ENCODE measurements at regions not wholly inside any gene's neighbourhood (a gene's known extent, or its start where the extent isn't known, plus 50 kb on each side); places are given as distances from the start of the nearest gene placed in this dataset.
"Not testable (repeated sequence)": the region's sequence is repeated elsewhere in the genome, so short reads cannot be mapped to it uniquely, and the experiment has no call there.

DNA sequence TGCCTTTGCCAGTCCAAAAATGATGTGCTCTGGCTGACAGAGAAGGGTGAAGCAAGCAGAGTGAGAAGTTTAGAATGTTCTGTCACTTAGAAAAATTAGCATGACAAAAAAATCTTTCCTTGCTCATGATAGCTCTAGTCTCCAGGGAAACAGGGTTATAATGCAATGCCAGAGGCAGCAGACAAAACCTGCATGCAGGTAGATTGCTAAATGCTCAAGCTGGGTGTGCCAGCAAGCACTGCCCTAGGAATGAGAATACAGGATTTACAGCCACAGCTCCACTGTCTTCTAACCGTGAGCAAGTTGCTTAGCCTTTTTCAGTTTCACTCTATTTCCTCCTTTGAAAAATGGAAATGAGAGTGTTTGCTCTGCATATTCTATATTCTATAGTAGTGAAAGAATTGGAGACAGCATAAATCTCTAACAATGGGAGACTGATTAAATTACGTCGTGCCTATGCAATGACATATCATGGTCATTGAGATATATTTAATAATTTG is 516.6 kb upstream of the C16orf82 start:
- Mint-ChIP-seq H3K9me3 (no peaks in the 10 kb centered on the region), H3K4me3 (no peak overlapping the region), H3K4me1 (ENCODE audit: low read depth in 2 of 2) (no peaks in the 10 kb centered on the region), H3K27me3 (peaks cover 8 to 18% of the 10 kb centered on the region in 2 donors), H3K36me3 (ENCODE audit: insufficient read depth) (no peaks in the 10 kb centered on the region), H3K27ac (no peak overlapping the region)
- no peak for ATAC-seq (replicated peaks)
- no peak for DNase-seq

DNA sequence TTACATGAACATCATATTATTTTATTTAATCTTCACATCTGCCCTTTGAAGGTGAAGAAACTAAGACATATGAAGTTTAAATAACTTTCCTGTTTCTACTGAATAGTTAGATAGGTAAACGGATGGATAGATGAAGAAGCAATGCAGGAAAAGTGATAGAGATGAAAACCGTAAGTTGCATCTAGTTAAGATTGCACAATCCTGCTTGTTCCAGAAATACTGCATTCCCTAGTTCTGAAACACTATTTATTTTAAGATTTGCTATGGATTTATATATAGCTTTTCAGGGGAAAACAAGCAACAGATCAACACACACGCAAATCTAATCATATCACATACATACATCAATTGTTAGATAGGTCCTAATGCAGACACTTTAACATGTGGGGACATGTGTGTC is 512.7 kb upstream of the C16orf82 start:
- no peak overlapping the region for H3K4me3 Mint-ChIP-seq
- H3K27me3 Mint-ChIP-seq, result peaks cover 14 to 25% of the 10 kb centered on the region in 2 donors
- no peaks in the 10 kb centered on the region for H3K4me1 Mint-ChIP-seq (ENCODE audit: low read depth in 2 of 2)
- no peaks in the 10 kb centered on the region for H3K36me3 Mint-ChIP-seq (ENCODE audit: insufficient read depth)
- ATAC-seq (replicated peaks), result no peak
- H3K27ac Mint-ChIP-seq, result no peak overlapping the region
- DNase-seq, result no peak
- no peaks in the 10 kb centered on the region for H3K9me3 Mint-ChIP-seq

DNA sequence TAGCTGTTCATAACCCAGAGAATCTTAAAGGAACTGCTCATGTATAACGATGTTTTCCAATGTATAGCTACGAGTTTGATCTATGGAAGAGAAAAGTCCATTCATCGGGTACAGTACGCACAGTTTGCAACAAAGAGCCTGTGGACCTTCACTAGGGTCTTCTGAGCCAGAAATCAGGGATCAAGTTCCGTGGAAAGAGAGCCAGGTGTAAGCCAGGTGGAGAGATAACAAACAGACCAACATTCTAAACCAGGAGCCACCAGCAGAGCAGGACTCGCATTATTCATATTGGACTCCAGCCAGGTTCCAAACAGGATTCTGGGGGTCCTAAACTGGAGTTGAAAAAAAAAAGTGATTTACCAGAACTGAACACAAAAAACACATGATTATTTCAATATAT is 505.4 kb upstream of the C16orf82 start:
- Mint-ChIP-seq H3K9me3 (no peaks in the 10 kb centered on the region), H3K27ac (no peak overlapping the region), H3K27me3 (peaks cover 54 to 60% of the 10 kb centered on the region in 2 donors)

DNA sequence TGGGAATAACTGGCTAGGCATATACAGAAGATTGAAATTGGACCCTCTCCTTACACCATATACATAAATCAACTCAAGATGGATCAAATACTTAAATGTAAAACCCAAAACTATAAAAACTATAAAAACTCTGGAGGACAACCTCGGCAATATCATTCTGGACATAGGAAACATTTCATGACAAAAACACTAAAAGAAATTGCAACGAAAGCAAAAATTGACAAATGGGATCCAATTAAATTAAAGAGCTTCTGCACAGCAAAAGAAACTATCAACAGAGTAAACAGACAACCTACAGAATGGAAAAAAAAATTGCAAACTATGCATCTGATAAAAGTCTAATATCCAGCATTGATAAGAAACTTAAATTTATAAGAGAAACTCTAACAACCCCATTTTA is 503.7 kb upstream of the C16orf82 start:
- Mint-ChIP-seq H3K36me3 (ENCODE audit: insufficient read depth) (no peaks in the 10 kb centered on the region), H3K27me3 (peaks cover 55 to 69% of the 10 kb centered on the region in 2 donors), H3K27ac (no peak overlapping the region), H3K9me3 (no peaks in the 10 kb centered on the region), H3K4me1 (ENCODE audit: low read depth in 2 of 2) (no peaks in the 10 kb centered on the region), H3K4me3 (no peak overlapping the region)
- DNase-seq (no peak), ATAC-seq (replicated peaks) (no peak)

More for the DNA sequence above, 505.4 kb upstream of the C16orf82 start:
- DNase-seq (no peak), ATAC-seq (replicated peaks) (no peak)
- H3K36me3 Mint-ChIP-seq (ENCODE audit: insufficient read depth), result no peaks in the 10 kb centered on the region
- no peaks in the 10 kb centered on the region for H3K4me1 Mint-ChIP-seq (ENCODE audit: low read depth in 2 of 2)
- H3K4me3 Mint-ChIP-seq, result no peak overlapping the region

DNA sequence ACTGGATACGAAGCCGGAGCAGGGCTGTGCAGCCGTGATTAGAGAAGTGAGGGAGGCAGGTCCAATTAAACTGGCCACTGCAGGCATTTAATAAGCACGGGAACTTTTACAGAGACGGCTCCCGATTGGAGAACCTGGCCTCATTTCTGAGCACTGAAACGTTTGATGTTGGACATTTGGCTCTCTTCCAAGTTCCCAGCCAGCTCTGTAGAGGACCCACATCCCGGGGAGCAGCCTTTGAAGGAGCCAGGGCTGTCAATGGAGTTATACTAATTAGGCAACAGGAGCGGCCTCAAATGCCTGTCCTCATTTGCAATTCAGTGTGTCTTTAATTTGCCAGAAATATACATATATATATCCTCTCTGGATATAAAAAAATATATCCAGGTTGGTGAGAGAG is 499.4 kb upstream of the C16orf82 start:
- H3K9me3 Mint-ChIP-seq, result no peaks in the 10 kb centered on the region
- H3K4me1 Mint-ChIP-seq (ENCODE audit: low read depth in 2 of 2), result no peaks in the 10 kb centered on the region
- DNase-seq, result no peak
- H3K27ac Mint-ChIP-seq, result no peak overlapping the region
- H3K4me3 Mint-ChIP-seq, result no peak overlapping the region
- H3K36me3 Mint-ChIP-seq (ENCODE audit: insufficient read depth), result no peaks in the 10 kb centered on the region
- peaks cover 26 to 30% of the 10 kb centered on the region in 2 donors for H3K27me3 Mint-ChIP-seq
- ATAC-seq (replicated peaks), result no peak

DNA sequence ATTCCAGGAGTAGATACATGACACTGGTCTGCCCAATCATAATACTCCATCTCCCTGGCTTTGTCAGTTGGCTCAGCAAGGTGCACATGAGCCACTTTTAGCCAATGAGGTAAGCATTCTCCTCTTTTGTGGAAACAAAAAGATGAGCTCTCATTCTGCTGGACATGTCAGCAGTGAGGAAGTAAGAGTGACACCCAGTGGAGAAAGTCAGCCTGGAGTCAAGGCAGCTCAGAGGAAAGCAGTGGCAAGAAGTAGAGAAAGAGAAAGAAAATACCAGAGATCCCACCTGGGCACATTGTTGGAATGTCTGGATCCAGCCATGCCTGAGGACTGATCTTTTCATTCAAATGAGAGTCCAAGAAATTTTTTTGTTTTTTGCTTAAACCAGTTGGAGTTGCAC is 496.9 kb upstream of the C16orf82 start:
- peaks cover 12 to 15% of the 10 kb centered on the region in 2 donors for H3K27me3 Mint-ChIP-seq
- no peak overlapping the region for H3K27ac Mint-ChIP-seq
- H3K9me3 Mint-ChIP-seq, result no peaks in the 10 kb centered on the region
- no peak for DNase-seq
- H3K36me3 Mint-ChIP-seq (ENCODE audit: insufficient read depth), result no peaks in the 10 kb centered on the region
- H3K4me1 Mint-ChIP-seq (ENCODE audit: low read depth in 2 of 2), result no peaks in the 10 kb centered on the region
- ATAC-seq (replicated peaks), result no peak
- H3K4me3 Mint-ChIP-seq, result no peak overlapping the region

DNA sequence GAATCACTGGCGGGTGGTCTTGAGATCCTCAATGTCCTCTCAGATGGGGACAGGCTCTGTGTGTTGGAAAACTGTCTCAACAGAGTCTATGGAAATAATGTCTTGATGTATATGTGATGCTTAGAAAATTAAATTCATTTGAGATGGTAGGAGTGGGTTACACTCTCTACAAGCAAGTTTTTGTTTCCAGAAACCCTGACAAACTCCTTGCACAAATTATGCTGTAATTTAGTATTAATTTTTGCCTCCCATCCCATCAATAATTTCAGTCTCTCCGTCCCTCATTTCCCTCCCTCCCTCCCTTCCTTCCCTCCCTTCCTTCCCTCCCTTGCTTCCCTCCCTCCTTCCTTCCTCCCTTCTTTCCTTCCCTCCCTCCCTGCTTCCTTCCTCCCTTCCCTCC is 488.0 kb upstream of the C16orf82 start:
- no peaks in the 10 kb centered on the region for H3K36me3 Mint-ChIP-seq (ENCODE audit: insufficient read depth)
- H3K4me3 Mint-ChIP-seq, result no peak overlapping the region
- H3K27ac Mint-ChIP-seq, result no peak overlapping the region
- H3K9me3 Mint-ChIP-seq, result peaks cover 0 to 3% of the 10 kb centered on the region in 2 donors
- H3K27me3 Mint-ChIP-seq, result peaks cover 0 to 9% of the 10 kb centered on the region in 2 donors
- H3K4me1 Mint-ChIP-seq (ENCODE audit: low read depth in 2 of 2), result no peaks in the 10 kb centered on the region
- no peak for DNase-seq
- no peak for ATAC-seq (replicated peaks)

DNA sequence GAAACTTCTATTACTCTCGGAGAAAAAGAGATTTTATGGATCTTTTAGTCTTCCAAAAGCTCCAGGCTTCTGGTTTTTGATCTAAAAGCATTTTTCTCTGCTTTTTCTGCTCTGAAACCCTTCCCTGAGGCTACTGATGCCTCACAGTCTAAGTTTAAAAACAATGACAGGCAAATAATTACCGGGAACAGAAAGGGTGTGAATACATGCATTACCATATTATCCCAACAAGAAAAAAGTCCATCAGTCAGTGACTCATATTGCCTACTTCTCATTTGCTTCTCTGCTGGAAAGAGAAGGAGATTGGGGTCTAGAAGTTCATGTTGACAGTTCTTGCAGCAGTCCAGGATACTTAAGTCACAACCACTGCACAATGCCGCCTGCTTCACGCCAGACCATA is 482.9 kb upstream of the C16orf82 start:
- Mint-ChIP-seq H3K27me3 (peaks cover 7 to 25% of the 10 kb centered on the region in 2 donors), H3K36me3 (ENCODE audit: insufficient read depth) (no peaks in the 10 kb centered on the region), H3K9me3 (peaks cover 0 to 8% of the 10 kb centered on the region in 2 donors), H3K27ac (no peak overlapping the region), H3K4me3 (no peak overlapping the region), H3K4me1 (ENCODE audit: low read depth in 2 of 2) (no peaks in the 10 kb centered on the region)
- ATAC-seq (replicated peaks) (no peak), DNase-seq (no peak)

DNA sequence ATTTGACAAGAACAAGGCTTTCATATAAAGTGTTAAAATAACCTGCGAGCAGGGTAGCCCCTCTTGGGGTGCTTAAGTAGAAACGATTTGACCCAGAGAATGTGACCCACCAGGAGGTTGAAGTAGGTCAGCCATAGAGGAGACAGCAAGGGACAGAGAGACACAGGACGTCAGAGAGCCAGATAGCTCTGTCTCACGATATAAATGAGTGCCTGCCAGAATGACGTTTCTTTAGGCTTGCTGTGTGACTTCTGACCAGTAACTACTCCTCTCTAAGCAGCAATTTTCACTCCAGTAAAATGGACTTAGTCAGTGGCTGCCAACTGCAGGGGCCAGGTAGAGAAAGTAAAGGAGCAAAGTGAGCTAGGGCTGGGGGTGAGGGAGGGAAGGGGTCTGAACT is 473.0 kb upstream of the C16orf82 start:
- H3K4me3 Mint-ChIP-seq, result peak overlapping the region in 1 of 2 donors; percentile 31
- peak overlapping the region in 1 of 2 donors; percentile 50 for H3K27ac Mint-ChIP-seq

DNA sequence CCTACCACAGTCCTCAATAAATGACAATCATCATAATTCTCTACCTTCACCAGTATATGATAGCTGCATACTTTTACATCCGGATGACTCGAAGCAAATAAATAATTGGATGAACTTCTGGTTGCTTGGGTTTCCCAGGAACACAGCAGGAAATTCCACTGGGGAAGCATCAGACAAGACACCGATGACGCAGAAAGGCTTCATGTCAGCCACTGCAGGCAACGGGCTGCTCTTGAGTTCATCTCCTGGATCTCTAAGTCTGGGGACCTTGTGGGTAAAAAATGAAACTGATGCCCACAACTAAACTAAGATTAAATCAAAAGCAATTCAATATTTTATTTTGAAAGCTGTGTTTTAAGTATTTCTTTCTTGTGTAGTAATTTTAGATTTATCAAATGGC is 472.1 kb upstream of the C16orf82 start:
- H3K4me3 Mint-ChIP-seq, result peak overlapping the region in 1 of 2 donors; percentile 23
- peak overlapping the region in 1 of 2 donors; percentile 19 for H3K27ac Mint-ChIP-seq
- ATAC-seq (replicated peaks) (no peak), DNase-seq (no peak)
- peaks cover 0 to 3% of the 10 kb centered on the region in 2 donors for H3K9me3 Mint-ChIP-seq
- peaks cover 16 to 18% of the 10 kb centered on the region in 2 donors for H3K4me1 Mint-ChIP-seq (ENCODE audit: low read depth in 2 of 2)
- peaks cover 2% of the 10 kb centered on the region for H3K36me3 Mint-ChIP-seq (ENCODE audit: insufficient read depth)
- peaks cover 0 to 8% of the 10 kb centered on the region in 2 donors for H3K27me3 Mint-ChIP-seq

More for the DNA sequence above, 473.0 kb upstream of the C16orf82 start:
- peaks cover 2% of the 10 kb centered on the region for H3K36me3 Mint-ChIP-seq (ENCODE audit: insufficient read depth)
- ATAC-seq (replicated peaks) (no peak), DNase-seq (no peak)
- peaks cover 0 to 3% of the 10 kb centered on the region in 2 donors for H3K9me3 Mint-ChIP-seq
- H3K4me1 Mint-ChIP-seq (ENCODE audit: low read depth in 2 of 2), result peaks cover 7 to 8% of the 10 kb centered on the region in 2 donors
- H3K27me3 Mint-ChIP-seq, result peaks cover 0 to 9% of the 10 kb centered on the region in 2 donors

DNA sequence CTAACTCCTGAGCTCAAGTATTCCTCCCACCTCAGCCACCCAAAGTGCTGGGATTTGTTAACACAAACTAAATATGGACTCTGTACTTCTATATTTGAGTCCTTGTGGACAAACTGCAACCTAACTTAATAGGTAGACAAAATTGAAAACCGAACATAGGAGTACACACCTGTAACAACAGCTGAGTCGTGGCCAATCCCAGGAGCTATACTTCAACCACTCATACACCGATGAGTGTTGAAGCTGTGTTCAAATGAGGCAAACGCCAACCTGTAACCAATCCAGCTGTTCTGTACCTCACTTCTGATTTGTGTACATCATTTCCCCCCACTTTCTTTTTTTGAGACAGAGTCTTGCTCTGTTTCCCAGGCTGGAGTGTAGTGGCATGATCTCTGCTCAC is 471.5 kb upstream of the C16orf82 start:
- H3K27ac Mint-ChIP-seq, result peak overlapping the region in 1 of 2 donors; percentile 19
- H3K36me3 Mint-ChIP-seq (ENCODE audit: insufficient read depth), result peaks cover 2% of the 10 kb centered on the region
- peaks cover 18 to 20% of the 10 kb centered on the region in 2 donors for H3K4me1 Mint-ChIP-seq (ENCODE audit: low read depth in 2 of 2)
- peaks cover 0 to 3% of the 10 kb centered on the region in 2 donors for H3K9me3 Mint-ChIP-seq
- no peak overlapping the region for H3K4me3 Mint-ChIP-seq
- ATAC-seq (replicated peaks) (no peak), DNase-seq (no peak)
- H3K27me3 Mint-ChIP-seq, result peaks cover 0 to 8% of the 10 kb centered on the region in 2 donors

DNA sequence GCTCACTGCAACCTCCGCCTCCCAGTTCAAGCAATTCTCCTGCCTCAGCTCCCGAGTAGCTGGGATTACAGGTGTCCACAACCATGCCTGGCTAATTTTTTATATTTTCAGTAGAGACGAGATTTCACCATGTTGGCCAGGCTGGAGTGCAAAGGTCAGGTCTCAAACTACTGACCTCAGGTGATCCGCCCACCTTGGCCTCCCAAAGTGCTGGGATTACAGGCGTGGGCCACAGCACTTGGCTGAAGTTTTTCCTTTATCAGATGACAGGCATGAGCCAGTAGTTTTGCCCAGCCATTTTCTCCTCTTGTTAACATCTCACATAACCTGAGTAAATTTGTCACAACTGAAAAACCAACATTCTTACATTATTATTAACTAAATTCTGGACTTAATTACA is 470.7 kb upstream of the C16orf82 start:
- ATAC-seq (replicated peaks); H3K9me3 Mint-ChIP-seq; H3K4me3 Mint-ChIP-seq; H3K36me3 Mint-ChIP-seq (ENCODE audit: insufficient read depth); H3K27me3 Mint-ChIP-seq; DNase-seq: not testable (repeated sequence)
- Mint-ChIP-seq H3K4me1 (ENCODE audit: low read depth in 2 of 2) (peaks cover 20 to 21% of the 10 kb centered on the region in 2 donors), H3K27ac (peak overlapping the region in 1 of 2 donors; percentile 8)

DNA sequence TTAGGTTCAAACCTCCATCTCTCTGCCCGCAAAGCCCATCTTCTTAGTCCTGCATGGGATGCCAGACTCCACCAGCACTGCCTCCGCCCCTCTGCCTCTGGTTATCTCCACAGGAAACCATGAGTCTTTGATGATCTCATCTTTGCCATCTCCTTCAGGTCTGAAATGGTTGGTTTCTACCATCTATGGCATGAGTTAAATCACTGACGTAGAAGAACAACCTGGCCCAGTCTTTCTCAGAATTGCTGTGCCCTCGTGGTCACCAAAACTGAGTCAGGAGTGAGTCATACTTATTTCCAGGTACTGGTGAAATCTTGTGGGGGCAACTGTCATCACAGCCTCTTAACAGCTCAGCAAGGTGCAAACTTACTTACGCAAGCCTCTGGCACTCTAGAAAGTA is 468.7 kb upstream of the C16orf82 start:
- peak overlapping the region; percentile 5 to 56 for H3K4me3 Mint-ChIP-seq

DNA sequence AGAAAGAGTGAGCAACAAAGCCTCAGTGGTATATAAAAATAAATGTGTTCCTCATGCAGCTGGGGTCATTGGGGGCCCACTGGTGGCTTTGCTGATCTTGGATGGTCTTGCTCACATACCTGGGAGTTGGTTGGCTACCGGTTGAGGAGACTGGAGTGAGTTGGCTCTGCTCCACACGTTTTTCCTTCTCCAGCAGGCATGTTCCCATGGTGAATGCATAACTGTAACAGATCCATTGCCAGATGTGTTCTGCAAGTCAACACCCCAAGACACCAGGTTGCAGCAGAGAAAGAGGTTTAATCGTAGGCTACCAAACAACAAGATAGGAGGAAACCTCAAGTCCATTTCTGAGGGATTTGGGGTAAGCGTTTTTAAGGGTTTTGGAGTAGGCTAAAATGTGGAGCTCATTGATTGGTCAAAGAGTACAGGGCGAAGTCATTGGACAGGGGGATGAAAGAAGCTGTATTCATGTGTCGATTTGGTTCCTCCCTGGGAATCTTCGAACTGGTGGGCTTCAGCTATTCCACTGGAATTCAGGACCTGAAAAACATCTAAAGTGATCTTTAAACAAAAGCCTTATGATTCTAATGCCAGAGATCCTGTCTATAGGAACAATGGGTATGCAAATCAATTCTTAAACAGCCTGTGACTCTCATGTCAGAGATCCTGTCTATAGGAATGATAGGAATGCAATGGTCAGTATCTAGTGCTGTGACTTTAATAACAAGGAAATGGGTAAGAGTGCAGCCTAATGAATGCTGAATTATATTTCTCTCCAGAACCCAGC is 467.5 kb upstream of the C16orf82 start:
- Mint-ChIP-seq H3K9me3 (peaks cover 0 to 3% of the 10 kb centered on the region in 2 donors), H3K27ac (peak overlapping the region; percentile 87 to 91), H3K36me3 (ENCODE audit: insufficient read depth) (peaks cover 2% of the 10 kb centered on the region), H3K4me3 (peak overlapping the region in 1 of 2 donors; percentile 50), H3K27me3 (no peaks in the 10 kb centered on the region), H3K4me1 (ENCODE audit: low read depth in 2 of 2) (peaks cover 20 to 31% of the 10 kb centered on the region in 2 donors)
- ATAC-seq (replicated peaks), result no peak
- no peak for DNase-seq

More for the DNA sequence above, 468.7 kb upstream of the C16orf82 start:
- H3K9me3 Mint-ChIP-seq, result peaks cover 0 to 3% of the 10 kb centered on the region in 2 donors
- H3K36me3 Mint-ChIP-seq (ENCODE audit: insufficient read depth), result peaks cover 2% of the 10 kb centered on the region
- ATAC-seq (replicated peaks) (peak; percentile 88), DNase-seq (peak; percentile 46 to 59 (median 49))
- H3K4me1 Mint-ChIP-seq (ENCODE audit: low read depth in 2 of 2), result peaks cover 20 to 28% of the 10 kb centered on the region in 2 donors
- peak overlapping the region; percentile 87 to 91 for H3K27ac Mint-ChIP-seq
- H3K27me3 Mint-ChIP-seq, result no peaks in the 10 kb centered on the region

All from effector memory CD8-positive, alpha-beta T cell (primary cell).